LHCN-M2 (cell line): ENCODE measurements at regions not wholly inside any gene's neighbourhood (a gene's known extent, or its start where the extent isn't known, plus 50 kb on each side); places are given as distances from the start of the nearest gene placed in this dataset.

Experiments
- DNase-seq: peaks from one replicate; pipeline ENCODE4 v3.0.0-alpha.2; 2012; ENCODE audit warnings: low read depth

DNA sequence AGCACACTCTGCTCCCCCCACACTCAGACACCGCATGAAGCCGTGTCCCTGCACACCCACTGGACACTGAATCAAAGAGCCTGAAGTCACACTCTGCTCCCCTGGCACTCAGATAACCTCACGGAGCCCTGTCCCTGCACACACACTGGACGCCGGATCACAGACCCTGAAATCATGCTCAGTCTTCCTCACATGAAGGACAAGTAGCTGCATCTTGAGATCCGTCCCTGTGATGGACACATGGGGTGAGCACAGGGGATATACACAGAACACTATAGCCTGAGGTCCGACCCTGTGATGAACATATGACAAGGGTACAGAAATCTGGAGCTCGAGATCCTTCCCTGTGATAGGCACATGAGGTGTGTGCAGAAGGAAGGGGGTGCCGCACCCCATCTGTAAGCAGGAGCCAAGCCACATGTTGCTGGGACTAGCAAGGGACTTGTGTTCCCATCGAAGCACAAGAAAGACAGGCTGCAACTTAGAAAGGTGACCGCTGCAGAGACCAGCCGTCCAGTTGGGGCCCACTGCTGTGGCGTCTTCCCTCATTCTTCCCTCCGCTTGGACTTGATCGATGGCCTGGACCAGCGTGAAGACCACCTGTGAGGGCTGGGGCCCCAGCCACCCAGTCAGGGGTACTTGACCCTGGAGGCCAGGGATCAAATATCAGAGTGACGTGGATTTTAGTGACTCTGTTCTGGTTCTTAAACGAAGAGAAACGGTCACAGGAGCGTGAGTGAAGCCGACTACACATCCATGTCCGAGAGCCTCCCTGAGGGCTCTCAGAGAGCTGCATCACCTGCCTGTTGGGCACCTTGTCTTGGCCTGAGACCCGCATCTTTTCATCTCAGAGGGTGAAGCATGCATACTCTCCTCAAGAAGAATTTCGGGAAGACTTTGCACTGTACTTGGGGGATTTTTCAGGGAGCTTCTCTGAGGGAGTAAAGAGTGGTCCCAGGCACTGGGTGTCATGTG, 391.7 kb upstream of the SALL3 start:
- no peak for DNase-seq

- no peak for DNase-seq
These were observed 389.6 kb upstream of the SALL3 start for GRCh38 chr18:78589916-78590437.

DNA sequence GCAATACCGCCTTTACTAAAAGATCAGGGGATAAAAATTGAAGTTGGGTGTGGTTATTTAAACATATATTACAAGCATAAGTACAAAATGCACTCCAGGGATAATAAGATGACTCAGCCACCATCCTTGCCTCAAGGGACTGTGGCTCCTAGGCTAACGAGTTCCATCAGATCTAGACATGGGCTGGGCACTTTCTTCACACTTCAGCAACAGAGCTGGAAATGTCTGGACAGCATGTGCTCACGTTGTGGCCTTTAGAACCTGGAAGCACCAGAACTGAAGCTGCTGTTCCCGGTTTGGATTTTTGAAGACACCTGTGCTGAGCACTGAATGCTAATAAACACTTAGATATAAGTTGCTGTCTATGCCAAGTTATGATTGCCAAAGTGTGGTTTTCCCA, 384.2 kb upstream of the SALL3 start:
- DNase-seq: no peak

GRCh38 chr18:78595924-78596573, 383.6 kb upstream of the SALL3 start:
- no peak for DNase-seq

DNA sequence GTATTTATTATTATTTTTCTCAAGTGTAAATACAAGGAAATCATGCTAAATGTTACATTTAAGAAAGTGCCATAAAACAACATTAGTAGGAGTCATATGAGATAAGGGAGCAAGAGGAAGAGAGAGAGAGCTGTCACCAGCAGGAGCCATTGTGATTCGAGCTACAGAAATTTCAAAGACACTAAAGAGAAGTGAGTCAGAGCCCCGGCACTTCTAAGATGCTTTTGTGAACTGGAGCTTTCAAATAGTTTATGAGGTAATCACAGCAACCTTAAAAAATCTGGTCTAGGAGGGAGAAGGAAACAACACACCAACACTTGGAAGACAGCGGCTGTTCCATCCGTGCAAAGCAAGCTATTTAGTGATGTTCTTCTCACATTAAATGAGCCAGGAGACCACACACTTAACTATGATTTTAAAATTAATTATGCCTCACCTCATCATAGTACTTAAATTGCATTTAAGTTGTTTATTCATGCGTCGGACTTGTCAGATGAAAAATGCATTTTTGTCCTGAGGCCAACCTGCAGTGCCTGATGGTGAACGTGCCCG, 382.7 kb upstream of the SALL3 start:
- DNase-seq: no peak

DNA sequence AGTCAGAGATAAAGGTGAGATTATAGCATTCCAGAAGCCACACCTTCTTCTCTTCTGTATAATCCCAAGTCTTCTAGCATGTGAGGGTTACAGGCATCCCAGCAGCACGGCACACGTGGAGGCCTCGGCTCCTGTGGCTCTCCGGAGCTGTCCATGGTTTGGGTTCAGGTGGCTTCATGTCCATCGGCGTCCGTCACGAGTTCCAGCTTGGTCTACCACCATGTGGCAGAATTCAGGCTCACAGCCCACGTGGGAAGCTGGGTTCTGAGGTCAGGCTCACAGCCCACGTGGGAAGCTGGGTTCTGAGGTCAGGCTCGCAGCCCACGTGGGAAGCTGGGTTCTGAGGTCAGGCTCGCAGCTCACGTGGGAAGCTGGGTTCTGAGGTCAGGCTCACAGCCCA, 378.3 kb upstream of the SALL3 start:
- no peak for DNase-seq

GRCh38 chr18:78601923-78602322, 377.7 kb upstream of the SALL3 start:
- no peak for DNase-seq

DNA sequence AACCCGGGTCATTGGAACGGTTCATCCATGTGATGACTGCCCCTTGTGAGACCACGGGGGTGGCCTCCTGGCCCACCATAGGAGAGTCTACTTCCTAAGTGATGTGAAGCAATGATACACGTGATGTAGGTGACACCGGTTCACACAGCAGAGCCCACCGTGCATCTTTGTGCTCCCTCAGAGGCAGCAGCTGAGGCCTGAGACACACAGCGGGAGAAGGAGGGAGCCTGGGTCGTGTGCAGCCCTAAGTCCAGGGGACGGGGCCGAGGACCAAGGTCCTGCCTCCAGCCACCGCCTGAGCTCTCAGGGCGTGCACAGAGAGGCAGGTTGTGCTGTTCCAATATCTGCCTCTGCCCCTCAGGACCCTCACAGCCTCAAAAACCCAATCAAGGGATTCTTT, 377.2 kb upstream of the SALL3 start:
- no peak for DNase-seq

GRCh38 chr18:78603102-78603983, 376.3 kb upstream of the SALL3 start:
- DNase-seq: no peak

DNA sequence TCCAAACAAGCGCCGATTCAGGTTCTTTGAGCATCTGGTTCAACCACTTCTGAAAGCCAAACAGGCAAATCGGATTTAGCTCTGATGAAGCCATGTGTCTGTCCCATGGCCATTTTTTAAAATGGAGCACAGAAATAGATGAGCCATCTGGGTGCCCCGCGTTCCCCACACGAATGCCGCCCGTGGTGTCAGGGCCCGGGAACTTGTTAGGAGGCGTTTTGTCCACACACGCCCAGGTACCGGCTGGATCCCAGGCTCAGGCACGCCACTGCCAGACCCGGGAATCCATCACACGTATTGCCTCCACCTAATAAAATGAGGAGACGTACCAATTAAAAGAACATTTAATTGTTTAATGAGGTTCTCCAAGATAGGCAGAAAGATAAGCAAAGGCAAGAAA, 374.4 kb upstream of the SALL3 start:
- DNase-seq: no peak

DNA sequence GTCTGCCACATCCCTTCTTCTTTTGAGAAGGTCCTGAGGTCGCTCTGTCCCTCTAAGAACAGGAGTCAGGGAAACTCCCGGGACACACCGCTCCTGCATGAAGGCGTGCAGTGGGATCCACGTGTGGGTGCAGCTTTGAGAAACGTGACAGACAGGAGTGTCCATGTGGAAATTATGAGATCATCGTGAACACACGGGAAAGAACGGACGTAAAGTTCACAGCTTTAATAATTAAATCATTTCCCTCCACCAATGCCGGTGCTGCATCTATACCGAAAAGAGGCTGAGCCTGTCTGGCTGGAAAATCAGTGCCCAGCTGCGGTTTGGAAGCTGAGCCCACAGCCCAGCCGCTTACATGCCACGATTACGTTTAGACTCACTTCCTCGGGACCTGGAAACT, 372.4 kb upstream of the SALL3 start:
- DNase-seq: no peak

DNA sequence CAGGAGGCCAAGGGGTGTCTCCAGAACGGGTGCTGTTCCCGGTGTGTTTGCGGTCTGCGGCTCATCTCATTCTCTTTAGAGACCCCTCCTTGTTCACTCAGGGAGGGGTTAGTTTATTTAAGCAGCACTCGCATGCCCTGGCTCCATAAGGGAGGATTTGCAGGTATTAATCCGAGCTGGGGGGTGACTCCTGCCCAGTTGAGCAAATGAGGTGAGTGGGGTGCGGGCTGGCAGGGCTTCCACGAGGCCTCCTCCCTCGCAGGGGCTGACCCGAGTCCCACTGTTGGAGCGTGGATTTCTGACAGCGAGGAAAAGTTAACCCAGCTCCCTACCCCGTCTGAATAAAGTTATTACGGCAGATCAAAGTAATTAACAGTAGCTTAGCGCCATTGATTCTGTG, 371.8 kb upstream of the SALL3 start:
- DNase-seq: no peak

DNA sequence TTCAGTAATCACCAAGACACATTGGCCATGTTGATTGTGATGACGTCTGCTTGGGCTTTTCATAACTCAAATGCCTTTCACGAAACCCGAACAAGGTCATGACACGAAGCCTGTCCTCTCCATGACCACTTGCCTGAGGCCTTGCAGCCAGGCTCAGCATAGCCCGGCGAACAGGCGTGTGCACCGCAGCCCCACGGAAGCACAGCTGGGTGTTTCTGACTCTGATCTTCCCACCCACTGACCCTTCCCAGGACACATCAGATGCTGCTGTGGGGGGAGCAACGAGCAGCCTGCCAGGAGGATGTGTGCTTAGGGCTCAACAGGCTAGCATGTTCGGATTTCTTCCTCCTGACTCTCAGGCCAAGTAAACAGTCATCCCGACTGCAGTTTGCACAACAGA, 369.4 kb upstream of the SALL3 start:
- no peak for DNase-seq

GRCh38 chr18:78611201-78611800, 368.3 kb upstream of the SALL3 start:
- no peak for DNase-seq

DNA sequence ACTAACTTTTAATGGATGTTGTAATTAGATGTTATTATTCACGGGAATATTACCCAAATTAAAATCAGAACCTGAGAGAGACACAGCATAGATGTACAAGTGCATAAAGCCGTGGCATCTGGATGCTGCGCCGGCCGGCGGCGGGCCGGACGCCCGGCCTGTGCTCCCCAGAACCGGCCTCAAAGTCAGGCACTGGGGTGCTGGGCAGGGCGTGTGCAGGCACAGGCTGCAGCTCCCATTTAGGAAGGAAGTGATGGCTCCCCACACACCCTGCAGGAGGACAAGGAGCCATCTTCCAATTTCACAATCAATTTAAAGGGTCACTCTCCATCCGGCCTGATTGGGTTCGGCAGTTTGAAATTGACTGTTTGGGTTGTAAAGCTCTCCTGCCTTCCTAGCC, 367.7 kb upstream of the SALL3 start:
- no peak for DNase-seq

DNA sequence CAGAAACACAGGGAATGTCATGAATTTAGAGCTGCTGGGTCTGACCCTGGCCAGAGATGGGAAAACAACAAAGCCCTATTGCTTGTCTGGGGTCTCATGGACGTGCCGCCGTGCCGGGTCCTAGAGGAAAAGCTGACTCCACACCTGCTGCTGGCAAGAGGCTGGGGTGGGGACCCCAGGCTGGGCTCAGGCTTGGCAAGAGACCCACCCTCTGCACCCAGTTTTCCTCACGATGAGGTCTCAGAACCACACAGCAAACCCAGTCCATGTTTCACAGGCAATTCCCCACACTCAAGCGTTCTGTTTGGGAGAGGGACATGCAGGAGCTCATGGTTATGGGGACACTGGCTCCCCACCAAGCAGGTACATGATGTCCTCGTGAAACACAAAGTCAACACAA, 367.3 kb upstream of the SALL3 start:
- DNase-seq: no peak

DNA sequence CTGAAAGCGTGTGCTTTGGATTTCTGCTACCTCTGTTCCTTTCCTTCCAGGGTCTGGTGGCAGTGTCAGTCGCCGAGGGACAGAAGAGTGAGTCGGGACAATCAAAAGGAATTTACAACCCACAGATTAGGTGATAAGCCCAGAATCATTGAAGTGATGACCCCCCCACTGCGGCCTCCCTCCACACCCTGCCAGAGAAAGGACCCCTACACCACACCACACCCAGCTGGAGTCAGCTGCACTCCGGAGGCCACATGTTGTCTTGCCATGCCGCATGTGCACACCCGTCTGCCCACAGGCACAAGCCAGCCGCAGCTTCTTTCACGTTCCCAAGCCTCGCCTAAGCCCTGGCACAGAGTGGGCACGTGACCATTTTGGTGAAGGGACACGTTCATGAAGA, 366.8 kb upstream of the SALL3 start:
- DNase-seq: no peak

DNA sequence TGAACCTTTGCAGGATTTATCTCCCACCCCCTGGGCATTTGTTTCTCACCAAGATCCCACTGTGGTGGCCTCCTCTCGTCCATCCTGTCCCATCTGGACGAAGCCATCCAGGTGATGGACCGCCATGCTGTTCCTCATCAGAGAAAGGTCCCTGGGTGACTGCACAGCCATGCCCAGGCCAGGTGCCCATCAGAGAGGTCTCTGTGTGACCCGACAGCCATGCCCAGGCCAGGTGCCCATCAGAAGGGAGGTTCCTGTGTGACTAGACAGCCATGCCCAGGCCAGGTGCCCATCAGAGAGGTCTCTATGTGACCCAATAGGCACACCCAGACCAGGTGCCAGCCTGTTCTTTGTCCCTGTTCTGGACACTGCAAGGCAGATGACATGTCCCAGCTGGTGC, 360.9 kb upstream of the SALL3 start:
- no peak for DNase-seq

DNA sequence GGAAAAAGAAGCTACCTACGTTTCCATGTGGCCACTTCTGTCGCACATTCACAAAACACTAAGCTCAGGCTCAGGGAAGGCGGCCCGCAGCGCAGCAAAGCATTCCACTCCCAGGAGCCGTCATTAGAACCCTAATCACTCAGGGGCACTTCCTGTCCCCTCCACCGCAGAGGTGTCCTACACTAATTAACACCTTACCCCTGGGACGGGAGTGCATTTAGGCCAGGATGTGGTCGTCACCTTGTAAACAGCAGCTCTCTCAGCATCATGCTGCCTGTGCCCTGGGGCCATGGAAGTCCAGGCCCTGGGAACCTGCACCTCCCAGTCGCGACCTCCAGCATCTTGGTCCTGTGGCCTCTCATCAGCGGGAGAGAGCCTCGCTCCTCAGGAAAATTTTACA, 359.8 kb upstream of the SALL3 start:
- DNase-seq: no peak

DNA sequence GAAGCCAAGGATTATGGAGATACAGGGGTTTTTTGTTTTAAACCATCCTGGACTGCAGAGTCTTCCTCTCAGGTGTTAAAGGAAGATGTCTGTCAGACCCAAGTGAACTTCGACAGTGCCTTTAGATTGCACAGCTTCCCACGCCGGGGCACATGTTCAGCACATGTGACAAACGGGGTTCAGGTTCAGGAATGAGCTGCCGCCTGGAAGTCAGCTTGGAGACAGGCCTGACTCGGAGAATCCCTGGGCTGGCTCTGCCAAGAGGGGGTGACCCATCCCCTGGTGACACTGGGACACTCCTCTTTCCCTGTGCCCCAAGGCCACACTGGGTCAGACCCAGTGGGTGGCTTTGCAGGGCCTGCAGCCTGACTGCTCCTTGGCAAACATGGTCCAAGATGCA, 359.3 kb upstream of the SALL3 start:
- DNase-seq: no peak

- no peak for DNase-seq
These were observed 358.4 kb upstream of the SALL3 start for GRCh38 chr18:78621141-78621755.
